ENCODE measurements at regions not wholly inside any gene's neighbourhood (a gene's known extent, or its start where the extent isn't known, plus 50 kb on each side); places are given as distances from the start of the nearest gene placed in this dataset.

DNA sequence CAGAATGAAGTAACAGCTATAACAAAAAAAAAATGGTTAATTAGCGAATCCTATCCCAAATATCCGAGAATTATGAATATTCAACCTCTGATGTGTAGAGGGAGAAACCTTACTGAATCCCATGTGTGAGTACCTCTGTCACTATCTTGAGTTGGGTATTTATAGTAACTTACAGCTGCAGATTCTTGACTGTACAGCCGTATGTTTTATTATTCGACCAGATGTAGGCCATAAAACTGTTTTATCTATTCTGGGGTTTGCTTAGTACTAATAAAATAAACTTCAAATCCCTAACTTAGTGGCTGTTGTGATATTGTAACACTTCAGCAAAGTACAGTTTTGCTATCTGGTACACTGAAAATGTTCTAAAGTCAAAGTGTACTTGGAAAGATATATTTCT lies 120.0 kb downstream of the EFNB2 start:
- no peak for TF ChIP-seq EZH2phosphoT487 (IDR thresholded peaks at IDR 0.05; ENCODE audit: borderline replicate concordance, low read depth, low read length)
- TF ChIP-seq, protein P1, sequence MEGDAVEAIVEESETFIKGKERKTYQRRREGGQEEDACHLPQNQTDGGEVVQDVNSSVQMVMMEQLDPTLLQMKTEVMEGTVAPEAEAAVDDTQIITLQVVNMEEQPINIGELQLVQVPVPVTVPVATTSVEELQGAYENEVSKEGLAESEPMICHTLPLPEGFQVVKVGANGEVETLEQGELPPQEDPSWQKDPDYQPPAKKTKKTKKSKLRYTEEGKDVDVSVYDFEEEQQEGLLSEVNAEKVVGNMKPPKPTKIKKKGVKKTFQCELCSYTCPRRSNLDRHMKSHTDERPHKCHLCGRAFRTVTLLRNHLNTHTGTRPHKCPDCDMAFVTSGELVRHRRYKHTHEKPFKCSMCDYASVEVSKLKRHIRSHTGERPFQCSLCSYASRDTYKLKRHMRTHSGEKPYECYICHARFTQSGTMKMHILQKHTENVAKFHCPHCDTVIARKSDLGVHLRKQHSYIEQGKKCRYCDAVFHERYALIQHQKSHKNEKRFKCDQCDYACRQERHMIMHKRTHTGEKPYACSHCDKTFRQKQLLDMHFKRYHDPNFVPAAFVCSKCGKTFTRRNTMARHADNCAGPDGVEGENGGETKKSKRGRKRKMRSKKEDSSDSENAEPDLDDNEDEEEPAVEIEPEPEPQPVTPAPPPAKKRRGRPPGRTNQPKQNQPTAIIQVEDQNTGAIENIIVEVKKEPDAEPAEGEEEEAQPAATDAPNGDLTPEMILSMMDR (conservative IDR thresholded peaks at IDR 0.05; ENCODE audit: low read length), result no peak

Data from OCI-LY7 (cell line).